ENCODE measurements at regions not wholly inside any gene's neighbourhood (a gene's known extent, or its start where the extent isn't known, plus 50 kb on each side); places are given as distances from the start of the nearest gene placed in this dataset.
"Not testable (repeated sequence)": the region's sequence is repeated elsewhere in the genome, so short reads cannot be mapped to it uniquely, and the experiment has no call there.

GRCh38 chr6:16822975-16823717 lies 61.9 kb upstream of the ATXN1 start:
- no peak overlapping the region for H3K4me3 ChIP-seq (ENCODE audit: low read depth in 1 of 2, low read length in 2 of 2)
- H3K4me1 ChIP-seq (ENCODE audit: control insufficient read depth in 1 of 2, insufficient read depth in 2 of 2, low read length in 2 of 2): no peaks in the 10 kb centered on the region
- H3K27me3 ChIP-seq (ENCODE audit: low read depth, low read length): no peaks in the 10 kb centered on the region
- no peak overlapping the region for H3K27ac ChIP-seq (ENCODE audit: low read length)
- H3K9me3 ChIP-seq (ENCODE audit: control insufficient read depth in 1 of 2, low read length in 2 of 2): no peaks in the 10 kb centered on the region
- no peaks in the 10 kb centered on the region for H3K36me3 ChIP-seq (ENCODE audit: control insufficient read depth in 1 of 2, insufficient read depth in 2 of 2, low read length in 2 of 2)

GRCh38 chr6:16822529-16822928 lies 61.3 kb upstream of the ATXN1 start:
- Histone ChIP-seq H3K4me3 (ENCODE audit: low read depth in 1 of 2, low read length in 2 of 2) (no peak overlapping the region), H3K27me3 (ENCODE audit: low read depth, low read length) (no peaks in the 10 kb centered on the region), H3K36me3 (ENCODE audit: control insufficient read depth in 1 of 2, insufficient read depth in 2 of 2, low read length in 2 of 2) (no peaks in the 10 kb centered on the region), H3K4me1 (ENCODE audit: control insufficient read depth in 1 of 2, insufficient read depth in 2 of 2, low read length in 2 of 2) (no peaks in the 10 kb centered on the region), H3K9me3 (ENCODE audit: control insufficient read depth in 1 of 2, low read length in 2 of 2) (no peaks in the 10 kb centered on the region), H3K27ac (ENCODE audit: low read length) (no peak overlapping the region)

DNA sequence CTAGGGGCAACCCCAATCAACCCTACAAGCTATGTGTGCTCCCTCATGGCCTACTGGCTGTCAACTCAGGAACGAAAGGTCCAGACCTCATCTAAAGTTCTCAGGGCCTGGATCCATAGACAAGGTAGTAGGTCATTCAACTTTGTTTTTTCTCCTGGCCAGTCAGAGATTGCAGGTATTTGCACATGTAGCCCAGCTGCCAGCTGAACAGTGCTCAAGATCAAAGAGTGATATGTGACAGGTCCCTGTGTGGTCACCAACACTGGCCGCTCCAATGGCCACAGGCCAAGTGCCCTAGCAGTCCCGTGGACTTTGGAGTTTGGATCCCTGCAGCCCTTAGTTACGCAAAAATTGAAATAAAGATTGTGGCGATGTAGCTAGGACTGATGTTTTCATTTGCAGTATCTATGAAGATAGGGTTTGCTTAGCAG lies 60.6 kb upstream of the ATXN1 start:
- no peaks in the 10 kb centered on the region for H3K4me1 ChIP-seq (ENCODE audit: control insufficient read depth in 1 of 2, insufficient read depth in 2 of 2, low read length in 2 of 2)
- no peak overlapping the region for H3K27ac ChIP-seq (ENCODE audit: low read length)
- H3K4me3 ChIP-seq (ENCODE audit: low read depth in 1 of 2, low read length in 2 of 2): no peak overlapping the region
- no peaks in the 10 kb centered on the region for H3K9me3 ChIP-seq (ENCODE audit: control insufficient read depth in 1 of 2, low read length in 2 of 2)
- no peaks in the 10 kb centered on the region for H3K36me3 ChIP-seq (ENCODE audit: control insufficient read depth in 1 of 2, insufficient read depth in 2 of 2, low read length in 2 of 2)
- H3K27me3 ChIP-seq (ENCODE audit: low read depth, low read length): no peaks in the 10 kb centered on the region

DNA sequence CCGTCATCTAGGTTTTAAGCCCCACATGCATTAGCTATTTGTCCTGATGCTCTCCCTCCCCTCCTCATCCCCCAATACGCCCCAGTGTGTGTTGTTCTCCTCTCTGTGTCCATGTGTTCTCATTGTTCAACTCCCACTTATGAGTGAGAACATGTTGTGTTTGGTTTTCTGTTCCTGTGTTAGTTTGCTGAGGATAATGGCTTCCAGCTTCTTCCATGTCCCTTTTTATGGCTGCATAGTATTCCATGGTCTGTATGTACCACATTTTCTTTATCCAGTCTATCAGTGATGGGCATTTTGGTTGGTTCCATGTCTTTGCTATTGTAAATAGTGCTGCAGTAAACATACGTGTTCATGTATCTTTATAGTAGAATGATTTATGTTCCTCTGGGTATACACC lies 59.0 kb upstream of the ATXN1 start:
- H3K9me3 ChIP-seq (ENCODE audit: control insufficient read depth in 1 of 2, low read length in 2 of 2); H3K4me3 ChIP-seq (ENCODE audit: low read depth in 1 of 2, low read length in 2 of 2); H3K27ac ChIP-seq (ENCODE audit: low read length); H3K27me3 ChIP-seq (ENCODE audit: low read depth, low read length); H3K36me3 ChIP-seq (ENCODE audit: control insufficient read depth in 1 of 2, insufficient read depth in 2 of 2, low read length in 2 of 2); H3K4me1 ChIP-seq (ENCODE audit: control insufficient read depth in 1 of 2, insufficient read depth in 2 of 2, low read length in 2 of 2): not testable (repeated sequence)

DNA sequence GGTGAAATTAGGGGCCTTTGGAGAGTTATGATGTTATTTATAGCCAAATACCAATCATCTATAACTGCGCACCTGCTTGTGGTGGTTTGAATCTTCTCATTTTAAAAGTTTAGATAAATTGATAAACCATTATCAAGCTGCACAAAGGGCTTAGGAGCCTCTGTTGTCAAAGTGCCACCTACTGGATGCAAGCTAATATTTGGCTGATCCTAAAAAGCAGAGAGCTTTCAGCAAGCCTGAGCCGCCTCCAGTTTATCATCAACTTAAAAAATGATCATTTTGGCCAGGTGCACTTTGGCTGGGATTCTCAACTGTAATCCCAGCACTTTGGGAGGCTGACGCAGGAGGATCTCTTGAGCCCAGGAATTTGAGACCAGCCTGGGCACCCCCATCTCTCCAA lies 58.5 kb upstream of the ATXN1 start:
- H3K27ac ChIP-seq (ENCODE audit: low read length): no peak overlapping the region
- no peaks in the 10 kb centered on the region for H3K9me3 ChIP-seq (ENCODE audit: control insufficient read depth in 1 of 2, low read length in 2 of 2)
- no peak overlapping the region for H3K4me3 ChIP-seq (ENCODE audit: low read depth in 1 of 2, low read length in 2 of 2)
- no peaks in the 10 kb centered on the region for H3K27me3 ChIP-seq (ENCODE audit: low read depth, low read length)
- H3K4me1 ChIP-seq (ENCODE audit: control insufficient read depth in 1 of 2, insufficient read depth in 2 of 2, low read length in 2 of 2): no peaks in the 10 kb centered on the region
- H3K36me3 ChIP-seq (ENCODE audit: control insufficient read depth in 1 of 2, insufficient read depth in 2 of 2, low read length in 2 of 2): no peaks in the 10 kb centered on the region

- H3K9me3 ChIP-seq (ENCODE audit: control insufficient read depth in 1 of 2, low read length in 2 of 2): no peaks in the 10 kb centered on the region
- H3K27ac ChIP-seq (ENCODE audit: low read length): no peak overlapping the region
- H3K36me3 ChIP-seq (ENCODE audit: control insufficient read depth in 1 of 2, insufficient read depth in 2 of 2, low read length in 2 of 2): no peaks in the 10 kb centered on the region
- H3K4me1 ChIP-seq (ENCODE audit: control insufficient read depth in 1 of 2, insufficient read depth in 2 of 2, low read length in 2 of 2): no peaks in the 10 kb centered on the region
- no peak overlapping the region for H3K4me3 ChIP-seq (ENCODE audit: low read depth in 1 of 2, low read length in 2 of 2)
- no peaks in the 10 kb centered on the region for H3K27me3 ChIP-seq (ENCODE audit: low read depth, low read length)
Measured at GRCh38 chr6:16818992-16819626, 57.8 kb upstream of the ATXN1 start.

DNA sequence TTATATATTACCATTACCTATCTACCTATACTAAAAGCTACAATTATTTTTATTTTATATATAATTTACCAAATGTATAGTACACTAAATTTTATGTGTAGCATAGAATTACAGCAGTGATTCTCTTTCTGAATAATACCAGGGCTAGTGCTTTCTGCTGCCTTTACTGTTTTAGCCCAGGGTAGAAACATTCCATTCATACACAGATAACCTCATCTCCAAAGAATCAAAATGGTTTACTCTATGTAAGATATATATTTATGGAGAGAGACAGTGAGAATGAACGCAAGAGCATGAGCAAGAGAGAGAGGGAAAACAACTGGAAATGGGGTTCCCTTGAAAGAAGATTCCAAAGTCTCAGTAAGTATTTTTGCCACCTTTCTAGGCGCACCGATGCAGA lies 56.3 kb upstream of the ATXN1 start:
- no peak overlapping the region for H3K4me3 ChIP-seq (ENCODE audit: low read depth in 1 of 2, low read length in 2 of 2)
- no peaks in the 10 kb centered on the region for H3K4me1 ChIP-seq (ENCODE audit: control insufficient read depth in 1 of 2, insufficient read depth in 2 of 2, low read length in 2 of 2)
- H3K27me3 ChIP-seq (ENCODE audit: low read depth, low read length): no peaks in the 10 kb centered on the region

GRCh38 chr6:16816891-16817290 lies 55.6 kb upstream of the ATXN1 start:
- H3K27me3 ChIP-seq (ENCODE audit: low read depth, low read length): no peaks in the 10 kb centered on the region
- H3K4me1 ChIP-seq (ENCODE audit: control insufficient read depth in 1 of 2, insufficient read depth in 2 of 2, low read length in 2 of 2): no peaks in the 10 kb centered on the region
- H3K27ac ChIP-seq (ENCODE audit: low read length): no peak overlapping the region
- peaks cover 4 to 6% of the 10 kb centered on the region in 2 donors for H3K9me3 ChIP-seq (ENCODE audit: control insufficient read depth in 1 of 2, low read length in 2 of 2)
- no peaks in the 10 kb centered on the region for H3K36me3 ChIP-seq (ENCODE audit: control insufficient read depth in 1 of 2, insufficient read depth in 2 of 2, low read length in 2 of 2)
- no peak overlapping the region for H3K4me3 ChIP-seq (ENCODE audit: low read depth in 1 of 2, low read length in 2 of 2)

More for the DNA sequence above, 56.3 kb upstream of the ATXN1 start:
- Histone ChIP-seq H3K27ac (ENCODE audit: low read length) (no peak overlapping the region), H3K9me3 (ENCODE audit: control insufficient read depth in 1 of 2, low read length in 2 of 2) (peaks cover 4 to 5% of the 10 kb centered on the region in 2 donors), H3K36me3 (ENCODE audit: control insufficient read depth in 1 of 2, insufficient read depth in 2 of 2, low read length in 2 of 2) (no peaks in the 10 kb centered on the region)

DNA sequence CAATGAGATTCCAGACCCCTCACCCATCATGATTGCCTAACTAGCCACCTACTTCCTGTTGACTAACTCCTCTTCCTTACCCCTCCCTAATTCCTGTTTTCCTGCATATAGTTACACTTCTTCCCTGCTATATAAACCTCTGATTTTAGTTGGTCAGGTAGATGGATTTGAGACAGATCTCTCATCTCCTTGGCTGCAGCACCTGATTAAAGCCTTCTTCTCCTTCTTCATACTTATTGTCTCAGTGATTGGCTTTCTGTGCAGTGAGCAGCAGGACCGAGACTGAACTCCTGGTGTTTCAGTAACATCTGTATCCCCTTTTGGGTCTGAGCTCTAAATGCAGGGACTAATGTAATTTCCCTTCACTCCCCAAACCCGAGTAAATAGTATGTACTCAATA lies 51.7 kb upstream of the ATXN1 start:
- Histone ChIP-seq H3K4me3 (ENCODE audit: low read depth in 1 of 2, low read length in 2 of 2) (no peak overlapping the region), H3K9me3 (ENCODE audit: control insufficient read depth in 1 of 2, low read length in 2 of 2) (peaks cover 4 to 6% of the 10 kb centered on the region in 2 donors), H3K27me3 (ENCODE audit: low read depth, low read length) (no peaks in the 10 kb centered on the region), H3K27ac (ENCODE audit: low read length) (no peak overlapping the region), H3K36me3 (ENCODE audit: control insufficient read depth in 1 of 2, insufficient read depth in 2 of 2, low read length in 2 of 2) (no peaks in the 10 kb centered on the region), H3K4me1 (ENCODE audit: control insufficient read depth in 1 of 2, insufficient read depth in 2 of 2, low read length in 2 of 2) (no peaks in the 10 kb centered on the region)

DNA sequence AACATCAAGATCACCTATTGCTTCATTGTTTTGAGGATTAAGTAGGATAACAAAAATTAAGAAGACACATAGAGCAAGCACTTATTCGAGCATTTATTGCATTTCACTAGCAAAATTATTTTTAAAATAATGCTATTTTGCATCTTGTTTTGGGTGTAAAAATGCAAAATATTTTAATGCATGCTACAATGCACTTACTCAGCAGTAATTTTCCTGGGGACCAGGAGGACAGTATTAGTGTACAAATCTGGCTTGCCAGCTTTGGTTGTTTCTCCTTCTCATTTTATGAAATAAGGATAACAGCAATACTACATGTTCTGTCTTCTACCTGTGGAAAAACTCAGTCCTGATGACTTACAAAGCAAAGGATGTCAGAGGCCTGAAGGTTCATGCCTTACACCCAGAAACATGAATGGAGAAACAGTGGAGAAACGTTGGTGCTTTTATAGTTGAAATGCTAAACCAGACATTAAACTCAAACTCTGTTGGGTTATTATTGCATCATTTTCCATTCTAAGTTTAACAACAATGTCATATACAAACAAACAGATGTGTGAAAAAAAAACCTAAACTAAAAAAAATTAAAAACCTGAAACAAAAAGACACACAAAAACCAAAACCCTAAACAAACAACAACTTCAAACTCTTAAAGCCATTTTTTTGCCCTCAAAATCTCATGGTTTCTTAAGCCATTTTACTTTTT lies 50.2 kb upstream of the ATXN1 start:
- H3K4me1 ChIP-seq (ENCODE audit: control insufficient read depth in 1 of 2, insufficient read depth in 2 of 2, low read length in 2 of 2): no peaks in the 10 kb centered on the region
- H3K36me3 ChIP-seq (ENCODE audit: control insufficient read depth in 1 of 2, insufficient read depth in 2 of 2, low read length in 2 of 2): no peaks in the 10 kb centered on the region
- H3K9me3 ChIP-seq (ENCODE audit: control insufficient read depth in 1 of 2, low read length in 2 of 2): peaks cover 4 to 6% of the 10 kb centered on the region in 2 donors
- H3K27ac ChIP-seq (ENCODE audit: low read length): no peak overlapping the region
- no peaks in the 10 kb centered on the region for H3K27me3 ChIP-seq (ENCODE audit: low read depth, low read length)
- no peak overlapping the region for H3K4me3 ChIP-seq (ENCODE audit: low read depth in 1 of 2, low read length in 2 of 2)

All from muscle layer of duodenum (tissue), 2 donors.